GM23248 (cell line): ENCODE measurements at regions not wholly inside any gene's neighbourhood (a gene's known extent, or its start where the extent isn't known, plus 50 kb on each side); places are given as distances from the start of the nearest gene placed in this dataset.
"Not testable (repeated sequence)": the region's sequence is repeated elsewhere in the genome, so short reads cannot be mapped to it uniquely, and the experiment has no call there.

Experiments used
- EZH2 ChIP-seq: fragments of 200-600 bp; sonication (generic); IDR thresholded peaks from 2 replicates; pipeline ENCODE4 v1.6.1; 2018; ENCODE audit warnings: antibody characterized with exemption, mild to moderate bottlenecking; ENCODE audit not compliant: insufficient read depth, poor library complexity, severe bottlenecking
- EZH2phosphoT487 ChIP-seq: fragments of 200-600 bp; sonication (generic); IDR thresholded peaks from 2 replicates; pipeline ENCODE4 v1.6.1; 2018; ENCODE audit warnings: antibody characterized with exemption, moderate library complexity, mild to moderate bottlenecking, low read depth; ENCODE audit not compliant: insufficient read depth

- not testable (repeated sequence) for TF ChIP-seq EZH2phosphoT487, EZH2
These were observed 1018.0 kb upstream of the SLC39A10 start for GRCh38 chr2:194639057-194639456.
